Heart left ventricle (tissue), 13 donors: ENCODE measurements at regions not wholly inside any gene's neighbourhood (a gene's known extent, or its start where the extent isn't known, plus 50 kb on each side); places are given as distances from the start of the nearest gene placed in this dataset.

Experiments used
- CTCF ChIP-seq, 12 donors: fragments of 200-600 bp; sonication (generic) in 4 of 12; IDR thresholded peaks; one replicate each; pipeline versions ENCODE4 v1.5.0 to v1.8.0; 2018 to 2022; ENCODE audit warnings: antibody characterized with exemption in 12 of 12, mild to moderate bottlenecking in 5 of 12
- POLR2A ChIP-seq, 2 donors: fragments of 450-650 bp; IDR thresholded peaks; one replicate each; pipeline ENCODE4 v1.6.1; 2017; ENCODE audit warnings: antibody characterized with exemption in 2 of 2, mild to moderate bottlenecking in 2 of 2, moderate library complexity in 2 of 2
- donor health status: ischemic (EF 13 %, LVEDD 7.1; RV severe dilation, severe dysfunction).
- donor health status: DM: no; HTN: yes; CAD: no.
- donor health status: DM: no; HTN: no; CAD: no.
- donor health status: ischemic (EF 25% LVEDD 6.9; RV normal size, moderate dysfunction).
- donor health status: ischemic (EF 25% LVEDD 5.7; RV mildly dilated, moderate dysfunction).
- donor health status: ischemic (EF 35%, LVEDD 5.7; RV mildly dilated, moderate dysfunction).
- donor health status: nonischemic (EF 11% LVEDD 7.7; RV severe dilation, severe dysfunction).
- donor health status: DM: yes; HTN: yes; CAD: no.
- donor health status: PGD.
- donor health status: ischemic (EF 29% LVEDD 5.4; RV normal size, mild dysfunction).
- donor health status: nonischemic (EF 23%, LVEDD 6.1; RV moderate dilation, normal function).

GRCh38 chr18:57251747-57252146 is 100.6 kb upstream of the ST8SIA3 start:
- TF ChIP-seq POLR2A (IDR thresholded peaks at IDR 0.05) (no peak), CTCF (IDR thresholded peaks at IDR 0.05) (no peak)
